Epithelial cell of esophagus (primary cell): ENCODE measurements at regions not wholly inside any gene's neighbourhood (a gene's known extent, or its start where the extent isn't known, plus 50 kb on each side); places are given as distances from the start of the nearest gene placed in this dataset.
"Not testable (repeated sequence)": the region's sequence is repeated elsewhere in the genome, so short reads cannot be mapped to it uniquely, and the experiment has no call there.

Experiments used
- DNase-seq: peaks from one replicate; pipeline ENCODE4 v3.0.0; 2010; ENCODE audit warnings: low read depth
- H3K4me3 ChIP-seq: 2 replicates; pipeline ENCODE4 v1.5.1; 2011; ENCODE audit warnings: mild to moderate bottlenecking, low read length, control low read depth
- CTCF ChIP-seq: IDR thresholded peaks from 2 replicates; pipeline ENCODE4 v1.5.1; 2011; ENCODE audit warnings: low read depth, mild to moderate bottlenecking, low read length, control low read depth, inconsistent platforms; ENCODE audit not compliant: insufficient read depth; ENCODE audit errors: missing control alignments

DNA sequence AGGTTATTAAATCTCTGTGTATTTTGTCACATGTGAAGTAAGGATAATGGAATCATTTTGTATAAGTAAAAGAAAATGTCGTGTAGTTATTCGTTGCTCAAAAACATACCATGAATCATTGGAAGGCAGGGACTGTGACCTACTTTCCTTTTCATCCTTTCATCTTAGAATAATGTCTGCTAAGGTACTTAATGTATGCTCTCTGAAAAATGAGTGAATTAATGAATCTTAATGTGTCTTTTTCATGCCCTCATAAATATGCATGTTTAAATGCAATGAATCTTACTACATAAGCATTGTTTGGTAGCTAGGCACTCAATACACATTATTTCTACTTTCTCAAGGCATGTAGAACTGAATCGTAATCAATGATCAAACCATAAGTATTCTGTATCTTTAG lies 343.9 kb downstream of the MAGEB5 start:
- TF ChIP-seq CTCF: no peak
- no peak for DNase-seq
- H3K4me3 ChIP-seq: no peak overlapping the region

DNA sequence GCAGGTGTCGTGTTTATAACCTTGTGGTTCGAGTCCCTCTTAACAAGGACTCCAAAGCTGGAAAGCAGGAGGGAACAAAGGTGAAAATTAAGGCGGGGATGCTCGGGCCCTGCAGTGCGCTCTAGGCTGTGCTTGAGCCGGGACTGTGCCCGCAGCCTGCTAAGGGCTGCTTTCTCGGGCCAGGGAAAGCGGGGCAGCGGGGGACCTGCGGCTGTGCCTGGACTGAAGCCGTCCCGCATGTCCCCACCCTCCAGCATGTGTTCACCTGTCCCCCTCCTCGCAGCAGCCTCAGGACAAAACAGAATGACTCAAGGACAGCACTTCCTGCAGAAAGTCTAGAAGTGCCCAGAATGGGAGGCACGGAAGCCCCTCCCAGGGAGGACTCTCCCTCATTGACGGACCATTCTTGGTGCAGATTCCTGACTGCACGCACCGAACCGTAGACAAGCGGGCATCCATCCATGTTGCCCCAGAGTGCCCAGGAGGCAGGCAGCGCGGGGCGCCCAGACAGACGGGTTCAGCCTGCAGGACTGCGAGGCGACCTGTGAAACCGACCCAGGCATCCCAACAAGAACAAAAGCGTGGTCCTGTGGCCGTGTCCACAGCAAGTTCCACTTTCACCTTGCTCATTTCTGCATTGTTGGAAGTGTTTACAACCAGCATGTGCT lies 342.9 kb downstream of the MAGEB5 start:
- H3K4me3 ChIP-seq: no peak overlapping the region
- no peak for DNase-seq
- TF ChIP-seq CTCF: no peak

GRCh38 chrX:26557691-26558321 lies 341.8 kb downstream of the MAGEB5 start:
- no peak for TF ChIP-seq CTCF
- DNase-seq: no peak
- H3K4me3 ChIP-seq: no peak overlapping the region

GRCh38 chrX:26525768-26526167 lies 309.8 kb downstream of the MAGEB5 start:
- DNase-seq, H3K4me3 ChIP-seq: not testable (repeated sequence)

DNA sequence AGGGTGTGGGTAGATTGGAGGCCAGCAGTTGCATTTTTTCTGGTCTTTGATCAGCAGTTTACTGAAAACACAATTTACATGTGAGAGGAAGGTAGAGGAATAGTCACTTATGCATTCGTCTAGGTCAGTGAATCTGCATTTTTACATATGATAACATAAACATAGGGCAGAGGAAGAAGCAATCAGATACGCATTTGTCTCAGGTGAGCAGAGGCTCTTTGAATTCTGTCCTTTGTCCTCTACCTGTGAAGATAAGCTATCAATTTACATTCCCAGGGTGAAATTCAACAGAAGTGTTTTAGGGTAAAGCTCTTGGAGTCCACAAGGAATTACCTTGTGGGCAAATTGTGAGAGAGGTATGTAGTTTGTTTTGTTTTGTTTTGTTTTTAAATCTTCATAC lies 306.5 kb downstream of the MAGEB5 start:
- no peak overlapping the region for H3K4me3 ChIP-seq
- TF ChIP-seq CTCF: no peak
- no peak for DNase-seq

GRCh38 chrX:26511589-26512363 lies 295.8 kb downstream of the MAGEB5 start:
- no peak overlapping the region for H3K4me3 ChIP-seq
- TF ChIP-seq CTCF: no peak
- no peak for DNase-seq

DNA sequence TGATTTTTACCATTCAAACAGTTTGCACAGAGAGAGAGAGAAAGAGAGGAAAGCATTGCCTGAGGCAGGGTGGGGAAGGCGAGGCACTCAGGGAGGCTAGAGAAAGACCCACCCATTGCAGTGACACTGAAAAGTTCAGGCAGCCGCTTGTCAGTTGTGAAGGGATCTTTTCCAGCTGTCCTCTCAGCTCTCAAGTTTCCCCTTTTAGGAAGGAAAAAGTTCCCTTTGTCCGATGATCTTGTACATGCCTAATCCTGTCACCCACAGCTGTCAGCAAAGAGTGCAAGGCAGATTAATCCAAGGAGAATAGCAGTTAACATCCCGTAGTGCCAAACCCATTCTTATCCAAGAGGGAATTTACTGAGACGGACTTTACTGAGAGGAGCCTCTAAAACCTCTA lies 255.0 kb downstream of the MAGEB5 start:
- no peak for TF ChIP-seq CTCF
- DNase-seq: no peak
- H3K4me3 ChIP-seq: no peak overlapping the region
